Loucy (cell line): ENCODE measurements at regions not wholly inside any gene's neighbourhood (a gene's known extent, or its start where the extent isn't known, plus 50 kb on each side); places are given as distances from the start of the nearest gene placed in this dataset.

Experiments
- EZH2phosphoT487 ChIP-seq: fragments of 200-600 bp; IDR thresholded peaks from 2 replicates; pipeline ENCODE4 v1.6.1; 2018; ENCODE audit warnings: antibody characterized with exemption, mild to moderate bottlenecking, moderate library complexity, borderline replicate concordance
- TF ChIP-seq, protein P1 (sequence below): fragments of 200-600 bp; sonication (generic); conservative IDR thresholded peaks from 2 replicates; pipeline ENCODE4 v1.5.1; 2014; ENCODE audit warnings: mild to moderate bottlenecking, antibody characterized with exemption, low read length

- TF ChIP-seq, protein P1, sequence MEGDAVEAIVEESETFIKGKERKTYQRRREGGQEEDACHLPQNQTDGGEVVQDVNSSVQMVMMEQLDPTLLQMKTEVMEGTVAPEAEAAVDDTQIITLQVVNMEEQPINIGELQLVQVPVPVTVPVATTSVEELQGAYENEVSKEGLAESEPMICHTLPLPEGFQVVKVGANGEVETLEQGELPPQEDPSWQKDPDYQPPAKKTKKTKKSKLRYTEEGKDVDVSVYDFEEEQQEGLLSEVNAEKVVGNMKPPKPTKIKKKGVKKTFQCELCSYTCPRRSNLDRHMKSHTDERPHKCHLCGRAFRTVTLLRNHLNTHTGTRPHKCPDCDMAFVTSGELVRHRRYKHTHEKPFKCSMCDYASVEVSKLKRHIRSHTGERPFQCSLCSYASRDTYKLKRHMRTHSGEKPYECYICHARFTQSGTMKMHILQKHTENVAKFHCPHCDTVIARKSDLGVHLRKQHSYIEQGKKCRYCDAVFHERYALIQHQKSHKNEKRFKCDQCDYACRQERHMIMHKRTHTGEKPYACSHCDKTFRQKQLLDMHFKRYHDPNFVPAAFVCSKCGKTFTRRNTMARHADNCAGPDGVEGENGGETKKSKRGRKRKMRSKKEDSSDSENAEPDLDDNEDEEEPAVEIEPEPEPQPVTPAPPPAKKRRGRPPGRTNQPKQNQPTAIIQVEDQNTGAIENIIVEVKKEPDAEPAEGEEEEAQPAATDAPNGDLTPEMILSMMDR = no peak
- TF ChIP-seq EZH2phosphoT487 = no peak
Observed at GRCh38 chr2:60054571-60055340, 498.7 kb downstream of the BCL11A start.
